ENCODE measurements at regions not wholly inside any gene's neighbourhood (a gene's known extent, or its start where the extent isn't known, plus 50 kb on each side); places are given as distances from the start of the nearest gene placed in this dataset.

DNA sequence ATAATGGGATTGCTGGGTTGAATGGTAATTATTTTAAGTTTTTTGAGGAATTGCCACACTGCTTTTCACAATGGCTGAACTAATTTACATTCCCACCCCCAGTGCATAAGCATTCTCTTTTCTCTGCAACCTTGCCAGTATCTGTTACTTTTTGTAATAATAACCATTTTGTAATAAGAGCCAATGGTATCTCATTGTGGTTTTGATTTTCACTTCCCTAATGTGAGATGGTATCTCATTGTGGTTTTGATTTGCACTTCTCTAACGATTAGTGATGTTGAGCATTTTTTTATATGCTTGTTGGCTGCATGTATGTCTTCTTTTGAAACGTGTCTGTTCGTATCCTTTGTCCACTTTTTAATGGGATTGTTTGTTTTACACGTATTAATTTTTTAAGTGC is 213.1 kb upstream of the HDX start:
- TF ChIP-seq, protein P1, sequence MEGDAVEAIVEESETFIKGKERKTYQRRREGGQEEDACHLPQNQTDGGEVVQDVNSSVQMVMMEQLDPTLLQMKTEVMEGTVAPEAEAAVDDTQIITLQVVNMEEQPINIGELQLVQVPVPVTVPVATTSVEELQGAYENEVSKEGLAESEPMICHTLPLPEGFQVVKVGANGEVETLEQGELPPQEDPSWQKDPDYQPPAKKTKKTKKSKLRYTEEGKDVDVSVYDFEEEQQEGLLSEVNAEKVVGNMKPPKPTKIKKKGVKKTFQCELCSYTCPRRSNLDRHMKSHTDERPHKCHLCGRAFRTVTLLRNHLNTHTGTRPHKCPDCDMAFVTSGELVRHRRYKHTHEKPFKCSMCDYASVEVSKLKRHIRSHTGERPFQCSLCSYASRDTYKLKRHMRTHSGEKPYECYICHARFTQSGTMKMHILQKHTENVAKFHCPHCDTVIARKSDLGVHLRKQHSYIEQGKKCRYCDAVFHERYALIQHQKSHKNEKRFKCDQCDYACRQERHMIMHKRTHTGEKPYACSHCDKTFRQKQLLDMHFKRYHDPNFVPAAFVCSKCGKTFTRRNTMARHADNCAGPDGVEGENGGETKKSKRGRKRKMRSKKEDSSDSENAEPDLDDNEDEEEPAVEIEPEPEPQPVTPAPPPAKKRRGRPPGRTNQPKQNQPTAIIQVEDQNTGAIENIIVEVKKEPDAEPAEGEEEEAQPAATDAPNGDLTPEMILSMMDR (IDR thresholded peaks at IDR 0.05): no peak
- DNase-seq (ENCODE audit: low spot score) (no peak), ATAC-seq (ENCODE audit: low FRiP score) (no peak)

DNA sequence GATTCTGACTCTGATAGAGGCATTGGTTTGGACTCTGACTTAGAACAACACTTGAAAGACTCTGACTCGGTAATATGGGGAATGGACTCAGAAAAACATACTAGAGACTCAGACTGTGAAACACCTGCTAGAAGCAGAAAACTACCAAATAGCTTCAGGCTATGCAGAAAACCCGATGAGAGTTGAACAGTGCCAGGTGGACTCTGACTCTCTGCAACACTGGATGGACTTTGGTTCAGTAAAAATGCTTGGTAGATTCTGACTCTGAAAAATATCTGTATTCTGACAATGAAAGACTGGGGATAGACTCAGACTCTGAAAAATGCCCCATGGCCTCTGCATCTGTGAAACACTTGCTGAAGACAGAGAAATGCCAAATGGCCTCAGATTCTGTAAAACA is 215.1 kb upstream of the HDX start:
- ATAC-seq (ENCODE audit: low FRiP score) (no peak), DNase-seq (ENCODE audit: low spot score) (no peak)
- TF ChIP-seq, protein P1 (IDR thresholded peaks at IDR 0.05): no peak

DNA sequence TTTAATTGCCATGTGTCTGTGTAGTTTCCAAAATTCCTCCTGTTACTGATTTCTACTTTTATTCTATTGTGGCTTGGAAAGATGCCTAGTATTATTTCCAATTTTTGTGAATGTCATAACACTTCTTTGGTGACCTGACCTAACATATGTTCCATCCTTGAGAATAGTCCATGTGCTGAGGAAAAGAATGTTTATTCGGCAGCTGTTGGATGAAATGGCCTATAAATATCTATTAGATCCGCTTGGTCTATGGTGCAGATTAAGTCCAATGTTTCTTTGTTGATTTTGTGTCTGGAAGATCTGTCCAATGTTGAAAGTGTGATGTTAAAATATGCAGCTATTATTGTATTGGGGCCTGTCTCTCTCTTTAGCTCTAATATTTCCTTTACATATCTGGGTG is 219.2 kb upstream of the HDX start:
- ATAC-seq (ENCODE audit: low FRiP score) (no peak), DNase-seq (ENCODE audit: low spot score) (no peak)
- TF ChIP-seq, protein P1 (IDR thresholded peaks at IDR 0.05): no peak

DNA sequence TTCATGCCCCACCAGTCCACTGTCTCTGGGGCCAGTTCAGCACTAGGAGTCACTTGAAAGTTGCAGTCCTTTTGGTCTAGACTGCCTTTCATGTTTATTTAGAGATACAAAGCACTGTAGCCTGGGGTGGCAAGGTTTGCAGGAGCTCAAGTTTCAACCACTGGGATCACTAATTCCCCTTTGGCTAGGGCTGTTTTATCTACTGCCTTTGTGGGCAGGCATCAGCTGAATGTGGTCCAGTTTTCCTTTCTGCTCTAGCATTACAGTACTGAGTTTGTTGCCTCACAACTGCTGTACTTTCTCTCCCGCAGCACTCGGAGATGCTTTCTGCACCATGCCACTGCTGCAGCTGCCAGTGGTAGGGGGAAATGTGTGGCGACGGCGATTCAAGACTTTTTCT is 222.3 kb upstream of the HDX start:
- ATAC-seq (ENCODE audit: low FRiP score): no peak

DNA sequence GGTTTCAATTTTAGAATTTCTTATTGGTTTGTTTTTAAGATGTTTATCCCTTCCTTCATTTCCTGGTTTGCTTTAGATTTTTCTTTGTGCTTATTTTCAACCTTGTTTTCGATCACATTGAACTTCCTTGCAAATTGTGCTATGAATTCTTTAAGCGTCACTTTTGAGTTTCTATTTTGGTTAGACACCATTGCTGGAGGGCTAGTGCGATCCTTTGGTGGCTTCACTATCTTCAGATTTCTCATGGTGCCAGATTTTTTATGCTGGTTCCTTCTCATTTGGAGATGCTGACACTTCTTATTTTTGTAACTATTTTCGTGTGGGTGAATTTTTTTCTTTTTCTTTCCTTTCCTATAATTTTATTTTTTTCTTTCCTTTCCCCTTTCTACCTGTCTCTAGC is 227.2 kb upstream of the HDX start:
- ATAC-seq (ENCODE audit: low FRiP score) (no peak), DNase-seq (ENCODE audit: low spot score) (no peak)
- TF ChIP-seq, protein P1 (IDR thresholded peaks at IDR 0.05): no peak

More for the DNA sequence above, 222.3 kb upstream of the HDX start:
- TF ChIP-seq, protein P1 (IDR thresholded peaks at IDR 0.05): no peak
- no peak for DNase-seq (ENCODE audit: low spot score)

DNA sequence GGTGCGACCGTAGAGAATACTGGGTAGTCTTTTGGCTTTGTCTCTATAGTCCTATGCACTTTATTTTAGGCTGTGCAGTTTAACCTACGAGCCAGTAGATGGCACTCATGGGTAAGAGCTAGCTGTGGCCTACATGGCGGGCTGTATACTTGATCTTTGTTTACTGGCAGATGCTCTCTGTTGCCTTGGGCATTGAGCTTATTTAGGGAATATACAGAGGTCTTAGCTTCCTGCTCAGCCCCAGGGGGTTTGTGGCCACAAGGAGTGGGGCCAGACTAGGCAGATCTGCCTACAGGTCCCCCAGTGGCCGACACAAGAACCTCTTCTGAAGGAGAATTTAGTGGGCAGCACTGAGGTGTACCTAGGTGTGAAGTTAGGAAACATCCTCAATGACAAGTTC is 227.6 kb upstream of the HDX start:
- TF ChIP-seq, protein P1 (IDR thresholded peaks at IDR 0.05): no peak
- ATAC-seq (ENCODE audit: low FRiP score): peak; percentile 82
- no peak for DNase-seq (ENCODE audit: low spot score)

DNA sequence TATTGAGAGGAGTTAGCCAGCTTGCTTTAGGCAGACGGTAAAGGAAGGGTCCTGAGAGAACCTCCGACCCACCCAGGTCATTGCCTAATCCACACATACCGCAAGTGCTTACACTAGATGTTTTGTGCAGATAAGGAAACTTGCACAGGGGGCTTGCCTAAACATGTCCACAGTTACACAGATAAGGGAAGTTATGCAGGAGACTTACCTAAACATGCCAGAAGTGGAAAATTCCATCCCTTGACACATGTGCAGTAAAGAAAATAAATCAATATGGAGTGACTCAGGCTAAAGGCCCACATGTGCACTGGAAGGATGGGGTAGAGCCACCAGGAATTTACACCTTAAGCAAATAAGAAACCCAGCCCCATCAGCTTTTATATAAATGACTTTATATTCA is 232.8 kb upstream of the HDX start:
- TF ChIP-seq, protein P1 (IDR thresholded peaks at IDR 0.05): no peak
- DNase-seq (ENCODE audit: low spot score) (no peak), ATAC-seq (ENCODE audit: low FRiP score) (no peak)
